Neural progenitor cell (in vitro differentiated cells): ENCODE measurements at regions not wholly inside any gene's neighbourhood (a gene's known extent, or its start where the extent isn't known, plus 50 kb on each side); places are given as distances from the start of the nearest gene placed in this dataset.

ENCODE experiments used
- CTCF ChIP-seq: fragments of 200-600 bp; sonication (generic); IDR thresholded peaks from 2 replicates; pipeline ENCODE4 v1.5.1; 2017; ENCODE audit warnings: antibody characterized with exemption, mild to moderate bottlenecking
- EZH2 ChIP-seq: fragments of 200-600 bp; sonication (generic); IDR thresholded peaks from 2 replicates; pipeline ENCODE4 v1.6.1; 2017; ENCODE audit warnings: antibody characterized with exemption, mild to moderate bottlenecking, moderate library complexity
- EZH2phosphoT487 ChIP-seq: fragments of 200-600 bp; sonication (generic); IDR thresholded peaks from 2 replicates; pipeline ENCODE4 v1.6.1; 2017; ENCODE audit warnings: antibody characterized with exemption

GRCh38 chr9:85136507-85136906 lies 467.0 kb downstream of the NTRK2 start:
- TF ChIP-seq CTCF (no peak), EZH2phosphoT487 (no peak), EZH2 (no peak)
